HG03097 (cell line): ENCODE measurements at regions not wholly inside any gene's neighbourhood (a gene's known extent, or its start where the extent isn't known, plus 50 kb on each side); places are given as distances from the start of the nearest gene placed in this dataset.

Experiments used
- ATAC-seq: cut with Tn5 transposase; IDR thresholded peaks from one replicate; pipeline ENCODE4 v1.9.1; 2021; ENCODE audit not compliant: unreplicated experiment, low FRiP score

DNA sequence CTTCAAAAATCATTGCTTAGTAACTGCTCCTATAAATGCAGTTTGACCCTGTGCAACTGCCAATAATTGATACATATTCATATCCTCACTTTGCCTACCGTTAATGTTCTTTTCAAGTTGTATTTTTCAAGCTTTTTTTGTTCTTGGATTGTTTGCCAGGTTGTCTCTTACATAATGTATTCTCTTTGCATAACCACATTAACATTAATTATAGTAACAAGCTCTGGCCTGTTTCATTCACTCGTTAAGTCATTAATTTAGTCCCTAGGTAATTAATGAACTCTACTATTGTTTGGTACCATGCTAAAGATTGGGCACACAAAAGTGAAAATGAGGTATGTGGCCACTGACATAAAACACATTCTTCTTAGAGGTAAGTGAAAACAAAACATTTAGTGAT lies 1338.8 kb downstream of the NSUN3 start:
- no peak for ATAC-seq

DNA sequence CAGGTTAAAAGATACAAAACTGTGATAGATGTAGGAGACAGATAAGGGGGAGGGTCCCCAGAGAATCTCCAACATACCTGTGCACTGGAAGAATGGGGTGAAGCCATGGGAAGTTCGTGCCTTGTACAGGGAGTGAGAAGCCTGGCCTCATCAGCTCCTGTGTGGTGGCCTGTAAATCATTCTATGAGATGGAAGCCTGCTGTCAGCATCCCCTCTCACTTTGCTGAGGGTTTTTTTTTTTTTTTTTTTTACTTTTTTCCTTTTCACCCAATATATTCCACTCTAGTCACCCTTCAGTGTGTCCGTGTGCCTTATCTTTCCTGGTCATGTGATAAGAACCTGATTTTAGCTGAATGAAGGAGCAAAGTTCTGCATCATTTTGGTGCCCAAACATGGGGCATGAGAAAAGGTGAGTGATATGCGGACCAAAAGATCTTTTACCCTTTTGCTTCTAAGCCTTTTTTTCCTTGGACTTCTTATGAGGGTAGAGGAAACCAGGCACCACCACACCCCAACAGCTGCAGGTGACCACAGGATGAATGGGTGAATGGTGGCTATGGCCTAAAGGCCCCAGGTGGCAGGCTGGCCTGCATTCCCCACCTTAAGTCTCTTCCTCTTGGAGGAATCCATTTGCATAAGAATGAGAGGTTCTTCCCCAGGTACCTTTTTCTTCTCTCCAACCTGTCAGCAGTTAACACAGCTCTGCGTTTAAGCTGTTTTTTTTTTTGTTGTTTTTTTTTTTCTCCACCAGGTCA lies 1345.0 kb downstream of the NSUN3 start:
- no peak for ATAC-seq

DNA sequence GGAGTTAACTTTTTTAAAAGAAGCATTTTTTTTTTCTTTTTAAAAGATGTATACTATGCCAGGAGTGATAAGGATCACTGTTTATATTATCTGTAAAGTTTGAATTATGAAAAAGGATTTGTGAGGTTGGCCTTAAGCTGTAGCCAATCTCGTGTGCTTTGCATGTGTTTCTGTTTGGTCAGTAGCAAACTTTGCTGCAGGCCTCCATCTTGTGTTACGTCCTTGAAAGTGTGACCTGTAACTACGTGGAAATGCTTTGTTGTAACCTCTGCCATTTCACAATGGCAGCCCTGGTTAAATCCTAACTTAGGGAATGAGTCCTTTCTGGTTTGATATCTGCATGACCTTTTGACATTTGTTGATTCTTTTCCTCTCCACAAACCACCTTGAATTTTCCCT lies 1345.6 kb downstream of the NSUN3 start:
- ATAC-seq: no peak

DNA sequence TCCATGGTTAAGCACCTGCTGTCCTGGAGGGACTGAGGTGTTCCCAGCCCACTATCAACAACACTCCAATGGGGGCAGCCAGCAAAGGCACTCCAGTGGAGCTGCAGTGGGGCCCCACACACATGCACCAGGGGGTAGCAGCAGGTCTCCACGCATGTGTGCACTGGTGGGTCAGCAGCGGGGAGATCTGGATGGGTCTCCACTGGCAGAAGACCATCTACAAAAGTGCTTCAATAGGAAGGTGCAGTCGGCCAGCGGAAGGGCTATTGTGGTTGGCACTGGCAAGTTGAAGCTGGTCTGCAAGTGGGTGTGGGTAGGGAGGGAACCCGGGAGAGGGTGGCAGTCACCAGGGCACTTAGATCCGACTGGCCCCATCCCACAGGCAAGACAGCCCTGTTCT lies 1355.4 kb downstream of the NSUN3 start:
- ATAC-seq: no peak

DNA sequence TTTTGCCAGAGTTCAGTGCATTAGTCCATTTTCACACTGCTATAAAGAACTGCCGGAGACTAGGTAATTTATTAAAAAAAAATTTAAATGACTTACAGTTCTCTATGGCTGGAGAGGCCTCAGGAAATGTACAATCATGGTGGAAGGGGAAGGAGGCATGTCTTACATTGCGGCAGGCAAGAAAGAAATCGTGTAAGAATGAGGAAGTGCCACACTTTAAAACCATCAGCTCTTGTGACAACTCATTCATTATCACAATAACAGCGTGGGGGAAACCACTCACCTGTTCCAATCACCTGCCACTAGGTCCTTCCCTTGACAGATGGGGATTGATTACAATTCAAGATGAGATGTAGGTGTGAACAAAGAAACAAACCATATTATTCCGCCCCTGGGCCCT lies 1361.4 kb downstream of the NSUN3 start:
- ATAC-seq: no peak

DNA sequence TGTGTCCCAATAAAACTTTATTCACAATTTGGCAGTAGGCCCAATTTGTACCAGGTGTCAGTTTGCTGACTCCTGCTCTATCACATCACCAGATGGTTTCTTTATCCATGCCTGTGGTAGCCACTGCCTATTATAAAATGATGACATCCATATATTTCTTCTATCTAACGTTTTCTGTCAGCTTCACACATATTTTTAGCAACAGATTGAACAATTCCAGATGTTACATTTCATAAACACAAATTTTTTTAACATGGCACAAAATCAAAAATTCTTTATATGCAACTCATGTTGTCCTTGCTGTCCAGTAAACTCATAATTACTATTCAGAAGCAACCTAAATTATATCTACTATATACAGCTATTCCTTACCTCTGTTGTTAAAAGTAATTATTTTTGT lies 1371.6 kb downstream of the NSUN3 start:
- ATAC-seq: no peak

DNA sequence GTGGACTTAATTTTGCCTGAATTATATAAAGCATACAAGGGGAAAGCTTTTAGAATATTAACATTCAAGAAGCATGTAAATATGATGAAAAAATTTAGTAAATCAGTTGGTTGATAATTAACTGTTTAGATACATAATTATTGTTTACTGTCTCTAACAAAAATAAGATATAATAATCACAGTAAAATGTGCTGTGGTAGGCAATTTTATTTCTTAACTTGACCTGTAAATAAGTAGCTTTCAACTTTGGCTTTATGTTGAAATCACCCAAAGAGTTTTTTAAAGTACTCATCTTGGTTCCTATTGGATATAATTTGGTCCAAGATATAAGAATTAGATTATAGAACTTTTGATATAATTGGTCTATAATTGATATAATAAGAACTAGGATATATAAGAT lies 1374.5 kb downstream of the NSUN3 start:
- ATAC-seq: no peak

DNA sequence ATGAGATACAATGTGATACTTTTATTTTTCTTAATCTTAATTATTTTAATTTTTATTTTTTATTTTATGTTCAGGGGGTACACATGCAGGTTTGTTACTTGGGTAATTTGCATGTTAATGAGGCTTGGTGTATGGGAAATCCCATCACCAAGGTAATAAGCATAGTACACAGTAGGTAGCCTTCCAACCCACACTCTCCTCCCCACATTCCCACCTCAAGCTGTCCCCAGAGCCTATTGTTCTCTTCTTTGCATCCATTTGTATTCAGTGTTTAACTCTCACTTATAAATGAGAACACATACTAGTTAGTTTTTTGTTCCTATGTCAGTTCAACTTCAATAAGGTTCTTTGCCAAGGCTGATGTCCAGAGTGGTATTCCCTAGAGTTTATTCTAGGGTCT lies 1375.4 kb downstream of the NSUN3 start:
- no peak for ATAC-seq

DNA sequence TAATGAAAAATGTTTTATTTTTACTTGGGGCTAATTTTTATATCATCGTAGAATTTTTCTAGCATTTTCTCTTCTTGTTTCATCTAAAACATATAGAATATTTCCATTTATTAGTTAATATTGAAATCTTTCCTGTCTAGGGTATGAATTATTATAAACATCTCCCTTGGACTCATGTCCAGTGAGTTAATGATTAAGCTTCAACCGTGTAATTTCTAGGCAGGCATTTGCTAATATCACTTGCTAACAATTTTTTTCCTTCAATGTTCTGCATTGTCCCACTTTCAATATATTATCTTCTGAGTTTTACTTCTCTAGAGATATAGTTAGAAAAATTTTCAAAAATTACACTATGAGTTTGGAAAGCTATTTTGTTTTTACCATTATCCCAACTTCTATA lies 1371.6 kb upstream of the EPHA6 start:
- no peak for ATAC-seq

DNA sequence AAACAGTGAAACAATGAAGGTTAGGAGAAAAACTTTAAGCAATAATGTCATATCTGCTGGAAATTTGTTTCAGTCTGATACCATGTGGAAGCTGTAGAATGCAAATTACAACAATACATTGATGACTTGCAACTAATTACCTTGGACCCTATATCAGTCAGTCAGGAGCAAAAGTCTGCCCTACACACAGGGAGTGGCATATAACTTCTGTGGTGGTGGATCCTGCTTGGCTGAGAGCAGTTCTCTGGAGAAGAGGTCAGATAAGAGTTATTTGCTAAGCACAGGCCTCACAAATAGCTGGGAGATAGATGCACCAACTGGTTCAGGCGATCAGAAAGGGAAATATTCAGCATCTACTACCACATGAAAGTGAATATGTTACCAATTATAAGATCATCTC lies 1364.6 kb upstream of the EPHA6 start:
- ATAC-seq: no peak

DNA sequence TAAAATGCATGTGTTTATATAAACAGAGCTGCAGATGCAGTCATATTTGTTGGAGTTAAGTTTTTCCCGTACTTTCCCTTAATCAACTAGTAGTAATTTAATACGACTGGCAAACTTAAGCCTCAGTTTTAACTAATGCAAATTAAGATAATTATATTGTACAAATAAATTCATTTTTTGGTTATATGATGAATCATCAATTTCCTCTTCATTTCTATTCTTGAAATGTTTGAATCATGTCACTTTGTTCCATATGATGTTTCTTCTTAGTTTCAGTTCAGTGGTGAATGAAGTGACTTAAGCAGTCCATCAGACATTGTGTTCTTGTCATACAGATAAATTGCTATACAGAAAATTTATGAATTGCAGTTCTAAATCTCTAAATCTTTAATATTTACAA lies 1361.2 kb upstream of the EPHA6 start:
- ATAC-seq: no peak

DNA sequence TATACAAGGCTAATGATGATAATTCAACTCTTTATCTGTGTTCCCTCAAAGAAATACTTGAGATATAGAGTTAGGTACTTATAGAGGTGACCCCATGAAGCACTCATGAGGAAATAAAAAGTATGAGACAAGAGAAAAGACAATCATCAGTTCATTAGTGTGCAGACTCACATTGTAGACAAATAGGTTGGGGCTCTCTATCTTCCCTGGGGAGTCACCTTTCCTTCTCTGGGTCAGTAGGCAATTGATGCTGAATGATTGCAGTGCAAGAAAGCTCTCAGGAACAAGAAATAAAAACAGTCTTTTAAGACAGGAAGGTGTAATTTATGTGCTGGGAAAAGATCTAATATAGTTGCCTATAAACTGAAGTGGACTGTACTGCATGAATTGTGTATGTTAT lies 1357.6 kb upstream of the EPHA6 start:
- no peak for ATAC-seq

DNA sequence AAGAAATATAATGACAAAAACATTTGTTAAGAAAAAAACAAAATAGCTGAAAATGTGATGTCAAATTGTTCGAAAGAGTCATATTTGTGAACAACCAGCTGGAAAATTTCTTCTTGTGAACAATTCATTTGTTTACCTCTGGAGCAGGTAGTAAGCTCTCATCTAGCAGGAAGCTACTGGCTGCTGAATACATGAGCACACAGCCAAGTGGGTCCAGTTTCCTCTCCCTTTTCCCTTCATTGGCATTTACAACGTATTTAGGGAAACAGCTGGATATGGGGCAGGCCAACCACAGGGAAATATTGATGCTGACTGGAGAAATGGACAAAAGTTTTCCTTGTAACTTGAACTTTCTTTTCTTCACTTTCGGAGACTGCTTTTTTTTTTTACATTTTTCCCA lies 1354.7 kb upstream of the EPHA6 start:
- no peak for ATAC-seq

DNA sequence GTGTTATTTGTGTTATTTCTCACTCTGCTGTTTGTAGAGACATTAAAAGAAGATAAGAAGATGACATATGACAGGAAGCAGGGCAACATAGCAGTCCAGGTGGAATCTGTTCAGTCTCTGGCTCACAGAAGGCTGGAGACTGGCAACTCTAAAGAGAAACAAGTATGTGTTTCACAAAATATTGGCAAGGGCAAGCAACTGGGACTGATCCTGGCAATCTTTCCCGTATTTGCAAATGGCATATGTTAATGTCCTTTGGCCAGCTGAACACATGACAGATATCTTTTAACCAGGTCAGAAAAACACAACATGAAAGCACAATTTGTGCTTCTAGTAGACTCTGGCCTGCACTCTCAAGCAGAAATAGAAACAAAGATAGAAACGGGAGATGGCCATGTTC lies 1354.1 kb upstream of the EPHA6 start:
- ATAC-seq: no peak

DNA sequence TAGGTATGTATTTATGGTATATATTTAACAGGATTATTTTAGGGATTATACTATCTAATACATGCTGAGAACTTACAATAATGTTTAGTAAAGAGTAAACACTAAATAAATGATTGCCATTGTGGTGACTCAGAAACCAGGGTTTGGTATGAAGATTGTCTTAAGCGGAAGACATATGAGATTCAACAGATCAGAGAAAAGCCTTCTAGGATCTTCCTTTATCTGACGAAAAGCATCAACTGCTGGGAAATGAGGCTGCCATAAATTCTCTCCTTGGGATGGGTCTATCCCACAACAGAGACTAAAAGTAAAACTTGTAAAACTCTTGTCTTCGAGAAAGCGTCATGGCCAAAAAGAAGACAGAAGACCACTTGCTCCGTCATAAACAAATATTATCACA lies 1352.2 kb upstream of the EPHA6 start:
- ATAC-seq: no peak

DNA sequence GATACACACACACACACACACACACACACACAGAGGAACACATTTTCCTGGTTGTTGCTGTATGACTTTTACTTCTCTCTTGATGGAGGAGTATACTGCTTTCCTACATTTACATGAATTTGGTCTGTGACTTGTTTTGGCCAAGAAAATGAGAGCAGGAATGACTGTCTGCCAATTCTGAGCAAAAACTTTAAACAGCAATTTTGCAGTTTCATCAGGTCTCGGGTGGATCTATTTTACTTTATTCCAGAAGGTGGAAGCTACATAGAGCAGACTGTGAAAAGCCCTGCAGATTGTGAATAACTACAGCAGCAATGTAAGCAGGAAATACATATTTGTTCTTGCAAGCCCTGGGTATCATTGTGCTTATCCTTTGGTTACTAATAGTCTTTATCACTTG lies 1350.0 kb upstream of the EPHA6 start:
- no peak for ATAC-seq

DNA sequence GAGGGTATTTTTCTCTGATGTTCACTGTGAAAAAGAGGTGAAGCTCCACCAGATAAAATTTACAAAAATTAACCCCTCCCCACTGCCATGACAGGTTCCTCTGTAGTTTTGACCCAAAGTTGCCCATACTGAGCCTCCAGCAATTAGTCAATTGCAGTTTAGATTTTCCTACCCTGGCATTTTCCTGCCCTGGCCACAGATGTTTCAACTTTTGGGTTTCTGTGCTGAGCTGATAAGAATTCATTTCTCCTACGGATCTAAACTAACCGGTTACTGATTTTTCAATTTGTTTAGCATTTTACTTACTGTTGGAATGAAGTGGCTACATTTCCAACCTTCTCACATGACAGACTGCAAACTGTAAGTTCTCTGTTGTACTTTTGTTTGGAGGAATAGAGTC lies 1346.1 kb upstream of the EPHA6 start:
- no peak for ATAC-seq

DNA sequence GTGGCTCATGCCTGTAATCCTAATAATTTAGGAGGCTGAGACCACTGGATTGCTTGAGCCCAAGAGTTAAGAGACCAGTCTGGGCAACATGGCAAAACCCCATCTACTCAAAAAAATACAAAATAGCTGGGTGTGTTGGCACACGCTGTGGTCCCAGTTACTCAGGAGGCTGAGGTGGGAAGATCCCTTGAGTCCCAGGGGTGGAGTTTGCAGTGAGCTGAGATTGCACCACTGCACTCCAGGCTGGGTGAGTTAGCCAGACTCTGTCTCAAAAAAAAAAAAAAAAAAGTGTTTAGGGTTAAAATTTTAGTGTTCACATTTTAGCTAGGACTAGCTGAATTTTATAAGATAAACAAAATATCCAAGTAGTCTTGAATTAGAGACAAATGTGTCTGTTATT lies 1340.1 kb upstream of the EPHA6 start:
- no peak for ATAC-seq

DNA sequence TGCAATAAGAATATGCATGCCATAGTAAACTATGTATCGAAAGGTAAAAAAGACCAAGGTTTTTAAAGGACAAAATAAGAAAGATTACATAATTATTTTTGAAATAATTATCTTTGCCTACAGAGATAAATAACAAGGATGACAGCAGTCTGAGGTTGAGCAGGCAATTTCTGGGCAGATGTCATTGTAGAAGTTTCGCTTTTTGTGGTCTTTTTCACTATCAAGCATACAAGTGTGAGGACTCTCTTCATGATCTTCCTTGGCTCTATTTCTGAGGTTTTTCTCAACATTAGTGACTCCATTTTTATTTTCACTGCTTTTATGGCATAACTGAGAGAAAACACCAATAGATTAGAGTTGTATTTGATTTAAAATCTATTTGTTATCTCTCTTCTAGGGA lies 1337.9 kb upstream of the EPHA6 start:
- no peak for ATAC-seq

DNA sequence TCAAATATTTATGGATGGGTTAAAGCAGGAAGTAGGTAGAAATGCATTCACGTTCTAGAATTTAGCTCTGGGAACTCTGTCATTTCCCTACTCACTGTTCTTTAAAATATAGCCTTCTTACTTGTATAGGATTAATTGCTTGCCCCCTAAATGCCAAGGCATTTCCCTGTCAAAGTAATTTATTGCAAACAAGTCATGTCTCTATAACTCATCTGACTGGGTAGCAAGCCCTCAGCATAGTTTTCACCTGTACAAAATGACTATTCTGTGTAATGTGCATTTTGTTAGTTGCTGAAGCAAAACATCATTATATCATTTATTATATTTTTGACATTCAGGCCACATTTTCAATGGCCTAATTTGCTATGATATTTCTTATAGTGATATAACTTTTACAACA lies 1308.2 kb upstream of the EPHA6 start:
- ATAC-seq: no peak

DNA sequence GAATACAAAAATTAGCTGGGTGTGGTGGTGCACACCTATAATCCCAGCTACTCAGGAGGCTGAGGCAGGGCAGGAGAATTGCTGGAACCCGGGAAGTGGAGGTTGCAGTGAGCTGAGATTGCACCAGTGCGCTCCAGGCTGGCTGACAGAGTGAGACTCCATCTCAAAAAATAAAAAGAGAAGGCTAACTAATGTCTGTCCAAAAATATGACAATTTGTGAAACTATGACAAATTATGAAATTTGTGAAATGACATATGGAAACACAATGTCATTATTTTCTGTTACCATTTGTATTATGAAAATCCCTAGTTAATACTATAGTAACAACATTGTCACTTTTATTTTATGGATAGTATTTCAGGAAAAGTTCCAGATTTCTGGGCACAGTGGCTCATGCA lies 1306.3 kb upstream of the EPHA6 start:
- no peak for ATAC-seq

DNA sequence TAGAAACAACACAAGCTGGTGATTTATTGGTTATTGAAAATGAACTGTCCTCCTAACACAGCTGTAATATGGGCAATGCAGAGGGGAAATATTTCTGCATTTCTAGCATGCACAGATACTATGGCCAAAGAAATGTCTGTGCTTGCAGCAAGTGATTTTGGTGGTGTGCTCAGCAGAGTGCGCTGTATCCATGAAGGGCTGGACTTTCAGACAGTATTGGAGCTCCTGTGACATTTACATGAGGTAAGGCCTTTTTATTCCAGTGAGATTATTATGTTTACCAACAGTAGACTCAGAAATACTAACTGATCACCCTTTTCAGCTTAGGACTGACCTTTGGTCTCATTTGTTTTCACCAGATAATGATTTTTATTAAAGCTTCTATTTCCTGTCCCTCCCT lies 1302.6 kb upstream of the EPHA6 start:
- ATAC-seq: no peak

DNA sequence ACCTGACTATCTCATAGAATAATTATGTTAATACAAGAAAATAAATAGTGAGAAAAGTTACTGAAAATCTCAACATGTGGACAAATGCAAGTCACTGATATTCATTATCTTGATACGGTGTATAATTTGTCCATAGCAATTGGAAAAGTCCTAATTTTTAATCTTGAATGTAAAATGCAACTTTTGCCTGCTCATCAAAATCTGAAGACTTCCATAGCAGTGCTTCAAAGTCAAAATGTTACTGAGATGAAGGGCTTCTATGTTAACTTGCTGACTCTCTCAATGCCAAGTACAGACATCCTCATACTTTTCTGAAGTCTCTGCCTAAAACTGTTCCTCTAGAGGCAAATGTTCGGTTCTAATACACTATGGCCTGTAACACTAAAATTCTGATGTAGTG lies 1300.1 kb upstream of the EPHA6 start:
- ATAC-seq: no peak
